Loucy (cell line): ENCODE measurements at regions not wholly inside any gene's neighbourhood (a gene's known extent, or its start where the extent isn't known, plus 50 kb on each side); places are given as distances from the start of the nearest gene placed in this dataset.

Source experiments
- H2AFZ ChIP-seq: fragments of 200-600 bp; sonication (generic); 2 replicates; pipeline ENCODE4 v1.6.0; 2016; ENCODE audit warnings: antibody characterized with exemption, mild to moderate bottlenecking, low read length, moderate library complexity
- H3F3A ChIP-seq: fragments of 200-600 bp; 2 replicates; pipeline ENCODE4 v1.6.0; 2016; ENCODE audit warnings: antibody characterized with exemption, low read depth, mild to moderate bottlenecking
- H3K27me3 ChIP-seq: fragments of 200-600 bp; sonication (generic); 2 replicates; pipeline ENCODE4 v1.6.1; 2014; ENCODE audit warnings: low read length, mild to moderate bottlenecking; ENCODE audit not compliant: insufficient read depth, poor library complexity, severe bottlenecking
- H3K36me3 ChIP-seq: fragments of 200-600 bp; sonication (generic); 2 replicates; pipeline ENCODE4 v1.6.1; 2016; ENCODE audit warnings: low read length; ENCODE audit not compliant: insufficient read depth
- H3K4me1 ChIP-seq: fragments of 200-600 bp; sonication (generic); 2 replicates; pipeline ENCODE4 v1.5.1; 2014; ENCODE audit warnings: low read length, mild to moderate bottlenecking; ENCODE audit not compliant: insufficient read depth, poor library complexity, severe bottlenecking
- H3K4me2 ChIP-seq: fragments of 200-600 bp; sonication (generic); 2 replicates; pipeline ENCODE4 v1.6.0; 2014; ENCODE audit warnings: antibody characterized with exemption, low read length, low read depth, mild to moderate bottlenecking; ENCODE audit not compliant: poor library complexity, severe bottlenecking
- H3K4me3 ChIP-seq: fragments of 200-600 bp; sonication (generic); 2 replicates; pipeline ENCODE4 v1.5.1; 2014; ENCODE audit warnings: low read length, mild to moderate bottlenecking, mixed read lengths; ENCODE audit not compliant: poor library complexity, severe bottlenecking
- H3K79me2 ChIP-seq: fragments of 200-600 bp; sonication (generic); 2 replicates; pipeline ENCODE4 v1.6.1; 2014; ENCODE audit warnings: low read length; ENCODE audit not compliant: insufficient read depth
- H3K9ac ChIP-seq: fragments of 200-600 bp; sonication (generic); 2 replicates; pipeline ENCODE4 v1.6.0; 2014; ENCODE audit warnings: mild to moderate bottlenecking, low read depth, low read length, moderate library complexity; ENCODE audit not compliant: poor library complexity, severe bottlenecking
- H3K9me2 ChIP-seq: fragments of 200-600 bp; sonication (generic); replicated peaks from 2 replicates; pipeline ENCODE4 v1.6.1; 2016; ENCODE audit warnings: low read depth, low read length, mixed read lengths
- H3K9me3 ChIP-seq: fragments of 200-600 bp; sonication (generic); 2 replicates; pipeline ENCODE4 v1.6.1; 2014; ENCODE audit warnings: mild to moderate bottlenecking, antibody characterized with exemption, low read length, low read depth; ENCODE audit not compliant: insufficient read depth
- H4K20me1 ChIP-seq: fragments of 200-600 bp; sonication (generic); 2 replicates; pipeline ENCODE4 v1.6.0; 2014; ENCODE audit warnings: antibody characterized with exemption, low read length, mild to moderate bottlenecking; ENCODE audit not compliant: insufficient read depth, poor library complexity, severe bottlenecking
- CTCF ChIP-seq: fragments of 200-600 bp; sonication (generic); conservative IDR thresholded peaks from 2 replicates; pipeline ENCODE4 v1.5.1; 2014; ENCODE audit warnings: mild to moderate bottlenecking, antibody characterized with exemption, low read length
- EZH2phosphoT487 ChIP-seq: fragments of 200-600 bp; IDR thresholded peaks from 2 replicates; pipeline ENCODE4 v1.6.1; 2018; ENCODE audit warnings: antibody characterized with exemption, mild to moderate bottlenecking, moderate library complexity, borderline replicate concordance

DNA sequence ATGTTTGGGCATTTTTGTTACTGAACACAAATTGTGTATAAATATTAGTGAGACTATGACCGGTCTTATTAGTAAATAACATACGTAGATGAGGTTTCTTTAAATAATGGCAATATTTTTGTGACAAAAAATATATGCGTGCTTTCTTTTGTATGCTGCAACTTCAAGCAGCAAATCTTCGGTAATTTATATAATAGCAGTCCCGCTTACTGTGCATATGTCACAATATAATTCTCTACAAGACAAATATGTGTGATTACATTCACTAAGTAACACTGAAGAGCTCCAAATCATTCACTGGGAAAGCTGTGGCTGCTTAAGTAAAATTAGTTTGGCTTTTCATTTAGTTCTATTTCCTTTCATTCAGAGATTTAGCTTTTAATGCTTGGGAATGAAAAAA, 376.0 kb downstream of the CYLC2 start:
- H3K9me2 ChIP-seq = no peaks in the 10 kb centered on the region
- no peaks in the 10 kb centered on the region for H3K9me3 ChIP-seq
- H3K4me2 ChIP-seq = no peak overlapping the region
- H3K4me3 ChIP-seq = no peak overlapping the region
- no peak overlapping the region for H2AFZ ChIP-seq
- H3K9ac ChIP-seq = no peak overlapping the region
- no peaks in the 10 kb centered on the region for H3F3A ChIP-seq
- no peaks in the 10 kb centered on the region for H4K20me1 ChIP-seq
- no peaks in the 10 kb centered on the region for H3K4me1 ChIP-seq
- H3K27me3 ChIP-seq = no peaks in the 10 kb centered on the region
- H3K36me3 ChIP-seq = no peaks in the 10 kb centered on the region
- TF ChIP-seq EZH2phosphoT487 = no peak
- TF ChIP-seq CTCF = no peak
- no peaks in the 10 kb centered on the region for H3K79me2 ChIP-seq

GRCh38 chr9:103372828-103373227, 377.7 kb downstream of the CYLC2 start:
- H3K4me2 ChIP-seq = no peak overlapping the region
- no peaks in the 10 kb centered on the region for H3K4me1 ChIP-seq
- H4K20me1 ChIP-seq = no peaks in the 10 kb centered on the region
- H3K4me3 ChIP-seq = no peak overlapping the region
- no peak overlapping the region for H2AFZ ChIP-seq
- TF ChIP-seq EZH2phosphoT487 (no peak), CTCF (no peak)
- H3F3A ChIP-seq = no peaks in the 10 kb centered on the region
- H3K9ac ChIP-seq = no peak overlapping the region
- no peaks in the 10 kb centered on the region for H3K79me2 ChIP-seq
- H3K9me3 ChIP-seq = no peaks in the 10 kb centered on the region
- H3K27me3 ChIP-seq = no peaks in the 10 kb centered on the region
- H3K36me3 ChIP-seq = no peaks in the 10 kb centered on the region
- H3K9me2 ChIP-seq = no peaks in the 10 kb centered on the region

DNA sequence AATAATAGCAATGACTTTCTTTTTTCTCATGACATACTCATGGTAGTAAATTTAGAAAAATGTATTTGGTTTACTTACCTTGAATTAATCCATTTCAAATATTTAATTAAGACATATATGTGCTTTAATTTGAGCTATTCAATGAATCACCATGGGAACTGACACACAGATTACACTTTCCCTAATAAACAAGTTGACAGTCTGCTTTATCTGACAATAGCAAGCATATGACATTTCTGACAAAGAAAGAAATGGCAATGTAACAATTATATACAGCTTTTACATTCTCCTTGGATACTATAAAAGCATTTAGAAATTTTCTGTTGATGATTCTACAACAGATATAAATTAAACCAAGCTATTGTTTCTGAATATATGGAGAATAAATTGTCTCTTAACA, 382.5 kb downstream of the CYLC2 start:
- Histone ChIP-seq H3K4me1 (no peaks in the 10 kb centered on the region), H3F3A (no peaks in the 10 kb centered on the region), H4K20me1 (no peaks in the 10 kb centered on the region), H3K79me2 (no peaks in the 10 kb centered on the region), H3K4me2 (no peak overlapping the region), H2AFZ (no peak overlapping the region), H3K36me3 (no peaks in the 10 kb centered on the region), H3K9me3 (no peaks in the 10 kb centered on the region), H3K27me3 (no peaks in the 10 kb centered on the region), H3K9ac (no peak overlapping the region), H3K9me2 (no peaks in the 10 kb centered on the region), H3K4me3 (no peak overlapping the region)
- TF ChIP-seq EZH2phosphoT487 (no peak), CTCF (no peak)
